ENCODE measurements at regions not wholly inside any gene's neighbourhood (a gene's known extent, or its start where the extent isn't known, plus 50 kb on each side); places are given as distances from the start of the nearest gene placed in this dataset.

DNA sequence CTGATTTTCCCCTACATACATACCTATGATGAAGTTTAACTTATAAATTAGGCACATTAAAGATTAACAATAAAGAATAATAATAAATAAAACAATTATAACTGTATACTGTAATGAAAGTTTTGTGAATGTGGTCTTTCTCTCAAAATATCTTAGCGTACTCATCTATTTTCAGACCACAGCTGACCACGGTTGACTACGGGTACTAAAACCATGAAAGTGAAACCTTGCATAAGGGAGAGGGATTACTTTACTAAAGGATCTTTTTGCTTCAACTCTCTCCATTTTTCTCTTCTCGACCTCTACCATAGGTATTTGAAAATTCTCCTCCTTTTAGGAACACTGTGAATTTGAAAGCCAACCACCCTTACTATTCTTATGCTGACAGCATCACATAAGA lies 475.5 kb downstream of the CETN3 start:
- no peak for TF ChIP-seq BACH2 (CRISPR knock-in tag; IDR thresholded peaks at IDR 0.05; ENCODE audit: borderline replicate concordance)
- no peak for TF ChIP-seq SNAI2 (CRISPR knock-in tag; IDR thresholded peaks at IDR 0.05)
- no peak for TF ChIP-seq ZNF8 (CRISPR knock-in tag; IDR thresholded peaks at IDR 0.05)
- TF ChIP-seq, protein P1, sequence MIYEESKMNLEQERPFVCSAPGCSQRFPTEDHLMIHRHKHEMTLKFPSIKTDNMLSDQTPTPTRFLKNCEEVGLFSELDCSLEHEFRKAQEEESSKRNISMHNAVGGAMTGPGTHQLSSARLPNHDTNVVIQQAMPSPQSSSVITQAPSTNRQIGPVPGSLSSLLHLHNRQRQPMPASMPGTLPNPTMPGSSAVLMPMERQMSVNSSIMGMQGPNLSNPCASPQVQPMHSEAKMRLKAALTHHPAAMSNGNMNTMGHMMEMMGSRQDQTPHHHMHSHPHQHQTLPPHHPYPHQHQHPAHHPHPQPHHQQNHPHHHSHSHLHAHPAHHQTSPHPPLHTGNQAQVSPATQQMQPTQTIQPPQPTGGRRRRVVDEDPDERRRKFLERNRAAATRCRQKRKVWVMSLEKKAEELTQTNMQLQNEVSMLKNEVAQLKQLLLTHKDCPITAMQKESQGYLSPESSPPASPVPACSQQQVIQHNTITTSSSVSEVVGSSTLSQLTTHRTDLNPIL (CRISPR knock-in tag; IDR thresholded peaks at IDR 0.05; ENCODE audit: low read depth) = no peak
- TF ChIP-seq, protein P2, sequence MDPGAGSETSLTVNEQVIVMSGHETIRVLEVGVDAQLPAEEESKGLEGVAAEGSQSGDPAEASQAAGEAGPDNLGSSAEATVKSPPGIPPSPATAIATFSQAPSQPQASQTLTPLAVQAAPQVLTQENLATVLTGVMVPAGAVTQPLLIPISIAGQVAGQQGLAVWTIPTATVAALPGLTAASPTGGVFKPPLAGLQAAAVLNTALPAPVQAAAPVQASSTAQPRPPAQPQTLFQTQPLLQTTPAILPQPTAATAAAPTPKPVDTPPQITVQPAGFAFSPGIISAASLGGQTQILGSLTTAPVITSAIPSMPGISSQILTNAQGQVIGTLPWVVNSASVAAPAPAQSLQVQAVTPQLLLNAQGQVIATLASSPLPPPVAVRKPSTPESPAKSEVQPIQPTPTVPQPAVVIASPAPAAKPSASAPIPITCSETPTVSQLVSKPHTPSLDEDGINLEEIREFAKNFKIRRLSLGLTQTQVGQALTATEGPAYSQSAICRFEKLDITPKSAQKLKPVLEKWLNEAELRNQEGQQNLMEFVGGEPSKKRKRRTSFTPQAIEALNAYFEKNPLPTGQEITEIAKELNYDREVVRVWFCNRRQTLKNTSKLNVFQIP (CRISPR knock-in tag; IDR thresholded peaks at IDR 0.05; ENCODE audit: borderline replicate concordance, low read depth) = no peak
- TF ChIP-seq ZFP3 (CRISPR knock-in tag; IDR thresholded peaks at IDR 0.05) = no peak
- no peak for TF ChIP-seq RARB (CRISPR knock-in tag; IDR thresholded peaks at IDR 0.05)
- no peak for TF ChIP-seq ZNF565 (CRISPR knock-in tag; conservative IDR thresholded peaks at IDR 0.05; ENCODE audit: low read depth)
- no peak for TF ChIP-seq ISL1 (CRISPR knock-in tag; IDR thresholded peaks at IDR 0.05)
- TF ChIP-seq ZFP30 (CRISPR knock-in tag; IDR thresholded peaks at IDR 0.05) = no peak
- no peak for TF ChIP-seq ESRRG (CRISPR knock-in tag; IDR thresholded peaks at IDR 0.05)
- no peak for TF ChIP-seq GLIS3 (CRISPR knock-in tag; IDR thresholded peaks at IDR 0.05)

DNA sequence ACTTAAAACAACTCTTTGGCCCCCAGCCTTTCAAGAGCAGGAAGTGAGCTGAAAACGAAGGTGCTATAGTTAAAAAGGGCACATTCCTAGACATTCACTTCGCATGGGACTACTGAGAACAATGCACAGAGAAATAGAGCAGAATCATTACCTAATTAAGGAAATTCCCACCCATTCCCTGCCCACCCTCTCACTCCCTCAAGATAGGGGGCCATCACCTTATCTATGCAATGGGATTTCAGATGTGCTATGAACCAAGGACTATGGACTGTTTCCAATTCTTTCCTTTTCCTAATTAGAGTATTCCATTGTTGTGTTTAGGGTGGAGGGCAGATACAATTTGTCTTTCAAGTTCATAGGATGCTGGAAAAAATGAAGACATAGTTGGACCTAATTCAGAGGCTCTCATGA lies 476.8 kb downstream of the CETN3 start:
- TF ChIP-seq BACH2 (CRISPR knock-in tag; IDR thresholded peaks at IDR 0.05; ENCODE audit: borderline replicate concordance) (no peak), CSDC2 (CRISPR knock-in tag; IDR thresholded peaks at IDR 0.05) (no peak), ZFP30 (CRISPR knock-in tag; IDR thresholded peaks at IDR 0.05) (no peak), SNAI2 (CRISPR knock-in tag; IDR thresholded peaks at IDR 0.05) (no peak), TCF4 (CRISPR knock-in tag; IDR thresholded peaks at IDR 0.05; ENCODE audit: borderline replicate concordance) (no peak), TOX (CRISPR knock-in tag; IDR thresholded peaks at IDR 0.05; ENCODE audit: borderline replicate concordance) (no peak), PPARA (CRISPR knock-in tag; IDR thresholded peaks at IDR 0.05; ENCODE audit: borderline replicate concordance) (no peak), GLIS3 (CRISPR knock-in tag; IDR thresholded peaks at IDR 0.05) (no peak), ARNTL (CRISPR knock-in tag; IDR thresholded peaks at IDR 0.05; ENCODE audit: borderline replicate concordance, low read depth) (no peak), ZC3H10 (CRISPR knock-in tag; IDR thresholded peaks at IDR 0.05) (no peak), ZNF565 (CRISPR knock-in tag; conservative IDR thresholded peaks at IDR 0.05; ENCODE audit: low read depth) (no peak), OSR1 (CRISPR knock-in tag; IDR thresholded peaks at IDR 0.05) (no peak), ISL1 (CRISPR knock-in tag; IDR thresholded peaks at IDR 0.05) (no peak)
- TF ChIP-seq, protein P3, sequence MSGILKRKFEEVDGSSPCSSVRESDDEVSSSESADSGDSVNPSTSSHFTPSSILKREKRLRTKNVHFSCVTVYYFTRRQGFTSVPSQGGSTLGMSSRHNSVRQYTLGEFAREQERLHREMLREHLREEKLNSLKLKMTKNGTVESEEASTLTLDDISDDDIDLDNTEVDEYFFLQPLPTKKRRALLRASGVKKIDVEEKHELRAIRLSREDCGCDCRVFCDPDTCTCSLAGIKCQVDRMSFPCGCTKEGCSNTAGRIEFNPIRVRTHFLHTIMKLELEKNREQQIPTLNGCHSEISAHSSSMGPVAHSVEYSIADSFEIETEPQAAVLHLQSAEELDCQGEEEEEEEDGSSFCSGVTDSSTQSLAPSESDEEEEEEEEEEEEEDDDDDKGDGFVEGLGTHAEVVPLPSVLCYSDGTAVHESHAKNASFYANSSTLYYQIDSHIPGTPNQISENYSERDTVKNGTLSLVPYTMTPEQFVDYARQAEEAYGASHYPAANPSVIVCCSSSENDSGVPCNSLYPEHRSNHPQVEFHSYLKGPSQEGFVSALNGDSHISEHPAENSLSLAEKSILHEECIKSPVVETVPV (CRISPR knock-in tag; IDR thresholded peaks at IDR 0.05) = no peak
- TF ChIP-seq, protein P4, sequence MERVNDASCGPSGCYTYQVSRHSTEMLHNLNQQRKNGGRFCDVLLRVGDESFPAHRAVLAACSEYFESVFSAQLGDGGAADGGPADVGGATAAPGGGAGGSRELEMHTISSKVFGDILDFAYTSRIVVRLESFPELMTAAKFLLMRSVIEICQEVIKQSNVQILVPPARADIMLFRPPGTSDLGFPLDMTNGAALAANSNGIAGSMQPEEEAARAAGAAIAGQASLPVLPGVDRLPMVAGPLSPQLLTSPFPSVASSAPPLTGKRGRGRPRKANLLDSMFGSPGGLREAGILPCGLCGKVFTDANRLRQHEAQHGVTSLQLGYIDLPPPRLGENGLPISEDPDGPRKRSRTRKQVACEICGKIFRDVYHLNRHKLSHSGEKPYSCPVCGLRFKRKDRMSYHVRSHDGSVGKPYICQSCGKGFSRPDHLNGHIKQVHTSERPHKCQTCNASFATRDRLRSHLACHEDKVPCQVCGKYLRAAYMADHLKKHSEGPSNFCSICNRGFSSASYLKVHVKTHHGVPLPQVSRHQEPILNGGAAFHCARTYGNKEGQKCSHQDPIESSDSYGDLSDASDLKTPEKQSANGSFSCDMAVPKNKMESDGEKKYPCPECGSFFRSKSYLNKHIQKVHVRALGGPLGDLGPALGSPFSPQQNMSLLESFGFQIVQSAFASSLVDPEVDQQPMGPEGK (CRISPR knock-in tag; IDR thresholded peaks at IDR 0.05; ENCODE audit: borderline replicate concordance) = no peak
- TF ChIP-seq, protein P1 (CRISPR knock-in tag; IDR thresholded peaks at IDR 0.05; ENCODE audit: low read depth) = no peak
- TF ChIP-seq, protein P5, sequence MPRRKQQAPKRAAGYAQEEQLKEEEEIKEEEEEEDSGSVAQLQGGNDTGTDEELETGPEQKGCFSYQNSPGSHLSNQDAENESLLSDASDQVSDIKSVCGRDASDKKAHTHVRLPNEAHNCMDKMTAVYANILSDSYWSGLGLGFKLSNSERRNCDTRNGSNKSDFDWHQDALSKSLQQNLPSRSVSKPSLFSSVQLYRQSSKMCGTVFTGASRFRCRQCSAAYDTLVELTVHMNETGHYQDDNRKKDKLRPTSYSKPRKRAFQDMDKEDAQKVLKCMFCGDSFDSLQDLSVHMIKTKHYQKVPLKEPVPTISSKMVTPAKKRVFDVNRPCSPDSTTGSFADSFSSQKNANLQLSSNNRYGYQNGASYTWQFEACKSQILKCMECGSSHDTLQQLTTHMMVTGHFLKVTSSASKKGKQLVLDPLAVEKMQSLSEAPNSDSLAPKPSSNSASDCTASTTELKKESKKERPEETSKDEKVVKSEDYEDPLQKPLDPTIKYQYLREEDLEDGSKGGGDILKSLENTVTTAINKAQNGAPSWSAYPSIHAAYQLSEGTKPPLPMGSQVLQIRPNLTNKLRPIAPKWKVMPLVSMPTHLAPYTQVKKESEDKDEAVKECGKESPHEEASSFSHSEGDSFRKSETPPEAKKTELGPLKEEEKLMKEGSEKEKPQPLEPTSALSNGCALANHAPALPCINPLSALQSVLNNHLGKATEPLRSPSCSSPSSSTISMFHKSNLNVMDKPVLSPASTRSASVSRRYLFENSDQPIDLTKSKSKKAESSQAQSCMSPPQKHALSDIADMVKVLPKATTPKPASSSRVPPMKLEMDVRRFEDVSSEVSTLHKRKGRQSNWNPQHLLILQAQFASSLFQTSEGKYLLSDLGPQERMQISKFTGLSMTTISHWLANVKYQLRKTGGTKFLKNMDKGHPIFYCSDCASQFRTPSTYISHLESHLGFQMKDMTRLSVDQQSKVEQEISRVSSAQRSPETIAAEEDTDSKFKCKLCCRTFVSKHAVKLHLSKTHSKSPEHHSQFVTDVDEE (CRISPR knock-in tag; IDR thresholded peaks at IDR 0.05) = no peak
- TF ChIP-seq, protein P2 (CRISPR knock-in tag; IDR thresholded peaks at IDR 0.05; ENCODE audit: borderline replicate concordance, low read depth) = no peak

More for the DNA sequence above, 475.5 kb downstream of the CETN3 start:
- no peak for ATAC-seq

More for the DNA sequence above, 476.8 kb downstream of the CETN3 start:
- no peak for ATAC-seq
